Fibroblast of lung (primary cell): ENCODE measurements at regions not wholly inside any gene's neighbourhood (a gene's known extent, or its start where the extent isn't known, plus 50 kb on each side); places are given as distances from the start of the nearest gene placed in this dataset.

Experiments
- EZH2 ChIP-seq: IDR thresholded peaks from 2 replicates; pipeline ENCODE4 v1.5.1; 2012; ENCODE audit warnings: low read length, control low read depth, mild to moderate bottlenecking; ENCODE audit errors: missing control alignments
- TF ChIP-seq, protein P1 (sequence below), 2 donors: IDR thresholded peaks in 1 of 2; conservative IDR thresholded peaks in 1 of 2; 1 replicate in 1 of 2; 2 replicates in 1 of 2; pipeline ENCODE4 v1.5.1; 2011 to 2012; ENCODE audit warnings: low read length in 2 of 2, control low read depth in 1 of 2, inconsistent platforms in 1 of 2, low read depth in 1 of 2, mild to moderate bottlenecking in 1 of 2

DNA sequence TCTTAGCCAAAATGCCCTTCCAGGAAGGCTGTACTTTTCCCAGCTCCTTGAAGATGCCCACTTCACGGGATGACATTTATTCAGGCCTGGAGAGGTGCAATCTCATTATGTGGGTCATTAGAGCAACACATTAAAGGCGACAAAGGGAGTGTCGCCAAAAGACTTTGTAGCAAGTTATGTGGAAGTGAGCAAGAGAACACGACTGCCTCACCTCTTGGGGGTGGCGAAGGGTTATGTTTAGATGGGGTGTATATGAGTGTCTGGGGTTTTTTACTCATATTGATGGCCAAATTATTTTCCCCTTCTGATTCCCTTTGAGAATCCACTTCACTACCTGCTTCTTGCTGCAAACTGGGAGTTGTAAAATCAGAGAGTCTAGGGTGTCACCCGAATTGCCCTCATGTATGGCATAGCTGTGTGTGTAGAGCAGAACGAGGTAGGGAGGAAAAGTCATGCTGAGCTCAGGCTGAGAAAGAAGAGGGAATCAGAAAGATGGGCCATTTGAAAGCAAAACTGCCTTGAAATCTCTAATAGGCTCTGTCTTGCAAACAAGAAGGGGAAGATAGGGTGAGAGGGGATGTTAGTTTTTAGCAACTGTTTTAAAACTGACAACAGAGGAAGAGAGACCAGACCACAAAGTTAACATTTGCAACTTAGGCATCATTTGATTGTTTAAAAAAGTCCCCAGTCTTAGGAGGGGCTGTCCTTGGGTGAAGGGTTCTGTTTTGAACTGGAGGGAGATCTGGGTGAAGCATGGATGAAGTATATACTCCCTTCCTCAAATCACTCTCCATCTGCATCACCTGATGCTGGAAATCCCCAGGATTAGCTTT, 97.1 kb upstream of the IL12B start:
- TF ChIP-seq, protein P1, sequence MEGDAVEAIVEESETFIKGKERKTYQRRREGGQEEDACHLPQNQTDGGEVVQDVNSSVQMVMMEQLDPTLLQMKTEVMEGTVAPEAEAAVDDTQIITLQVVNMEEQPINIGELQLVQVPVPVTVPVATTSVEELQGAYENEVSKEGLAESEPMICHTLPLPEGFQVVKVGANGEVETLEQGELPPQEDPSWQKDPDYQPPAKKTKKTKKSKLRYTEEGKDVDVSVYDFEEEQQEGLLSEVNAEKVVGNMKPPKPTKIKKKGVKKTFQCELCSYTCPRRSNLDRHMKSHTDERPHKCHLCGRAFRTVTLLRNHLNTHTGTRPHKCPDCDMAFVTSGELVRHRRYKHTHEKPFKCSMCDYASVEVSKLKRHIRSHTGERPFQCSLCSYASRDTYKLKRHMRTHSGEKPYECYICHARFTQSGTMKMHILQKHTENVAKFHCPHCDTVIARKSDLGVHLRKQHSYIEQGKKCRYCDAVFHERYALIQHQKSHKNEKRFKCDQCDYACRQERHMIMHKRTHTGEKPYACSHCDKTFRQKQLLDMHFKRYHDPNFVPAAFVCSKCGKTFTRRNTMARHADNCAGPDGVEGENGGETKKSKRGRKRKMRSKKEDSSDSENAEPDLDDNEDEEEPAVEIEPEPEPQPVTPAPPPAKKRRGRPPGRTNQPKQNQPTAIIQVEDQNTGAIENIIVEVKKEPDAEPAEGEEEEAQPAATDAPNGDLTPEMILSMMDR (conservative IDR thresholded peaks at IDR 0.05 in 1 of 2, IDR thresholded peaks at IDR 0.05 in 1 of 2; ENCODE audit: low read depth in 1 of 2, low read length in 2 of 2) = no peak
- TF ChIP-seq EZH2 = no peak
